RWPE2 (cell line): ENCODE measurements at regions not wholly inside any gene's neighbourhood (a gene's known extent, or its start where the extent isn't known, plus 50 kb on each side); places are given as distances from the start of the nearest gene placed in this dataset.

Source experiments
- ATAC-seq: fragments of 200-7000 bp; cut with Tn5 transposase; 3 replicates; pipeline ENCODE4 v1.9.1; 2021; ENCODE audit warnings: low read depth
- DNase-seq: peaks from one replicate; pipeline ENCODE4 v3.0.0-alpha.2; 2020; ENCODE audit warnings: low spot score
- H3K27ac ChIP-seq: fragments of 450-650 bp; 2 replicates; pipeline ENCODE4 v1.5.1; 2017; ENCODE audit warnings: mild to moderate bottlenecking; ENCODE audit not compliant: poor library complexity, severe bottlenecking
- H3K27me3 ChIP-seq: fragments of 250-450 bp; sonication (Bioruptor Pico); 2 replicates; pipeline ENCODE4 v1.5.1; 2021; ENCODE audit warnings: mild to moderate bottlenecking, moderate library complexity; ENCODE audit not compliant: insufficient read depth, poor library complexity, severe bottlenecking
- H3K36me3 ChIP-seq: fragments of 250-450 bp; sonication (Bioruptor Pico); 2 replicates; pipeline ENCODE4 v1.5.1; 2020; ENCODE audit warnings: low read depth, mild to moderate bottlenecking, moderate library complexity
- H3K4me1 ChIP-seq: fragments of 250-450 bp; sonication (Bioruptor Pico); 2 replicates; pipeline ENCODE4 v1.5.1; 2021; ENCODE audit warnings: mild to moderate bottlenecking, moderate library complexity; ENCODE audit not compliant: insufficient read depth, poor library complexity, severe bottlenecking
- H3K4me3 ChIP-seq: fragments of 250-450 bp; sonication (Bioruptor Pico); 2 replicates; pipeline ENCODE4 v1.5.1; 2021; ENCODE audit warnings: mild to moderate bottlenecking, moderate library complexity; ENCODE audit not compliant: severe bottlenecking
- H3K9me3 ChIP-seq: fragments of 250-450 bp; sonication (Bioruptor Pico); 2 replicates; pipeline ENCODE4 v1.5.1; 2021; ENCODE audit warnings: mild to moderate bottlenecking, moderate library complexity; ENCODE audit not compliant: severe bottlenecking
- TF ChIP-seq, protein P1 (sequence below): fragments of 450-650 bp; IDR thresholded peaks from one replicate; pipeline ENCODE4 v1.5.1; 2017; ENCODE audit warnings: mild to moderate bottlenecking, moderate library complexity; ENCODE audit not compliant: poor library complexity, severe bottlenecking

GRCh38 chr14:101379842-101380241 lies 181.5 kb upstream of the DIO3 start:
- peaks cover 25% of the 10 kb centered on the region for H3K27me3 ChIP-seq
- peaks cover 4% of the 10 kb centered on the region for H3K9me3 ChIP-seq
- no peaks in the 10 kb centered on the region for H3K36me3 ChIP-seq
- no peaks in the 10 kb centered on the region for H3K4me1 ChIP-seq
- no peak overlapping the region for H3K4me3 ChIP-seq
- DNase-seq = no peak
- TF ChIP-seq, protein P1, sequence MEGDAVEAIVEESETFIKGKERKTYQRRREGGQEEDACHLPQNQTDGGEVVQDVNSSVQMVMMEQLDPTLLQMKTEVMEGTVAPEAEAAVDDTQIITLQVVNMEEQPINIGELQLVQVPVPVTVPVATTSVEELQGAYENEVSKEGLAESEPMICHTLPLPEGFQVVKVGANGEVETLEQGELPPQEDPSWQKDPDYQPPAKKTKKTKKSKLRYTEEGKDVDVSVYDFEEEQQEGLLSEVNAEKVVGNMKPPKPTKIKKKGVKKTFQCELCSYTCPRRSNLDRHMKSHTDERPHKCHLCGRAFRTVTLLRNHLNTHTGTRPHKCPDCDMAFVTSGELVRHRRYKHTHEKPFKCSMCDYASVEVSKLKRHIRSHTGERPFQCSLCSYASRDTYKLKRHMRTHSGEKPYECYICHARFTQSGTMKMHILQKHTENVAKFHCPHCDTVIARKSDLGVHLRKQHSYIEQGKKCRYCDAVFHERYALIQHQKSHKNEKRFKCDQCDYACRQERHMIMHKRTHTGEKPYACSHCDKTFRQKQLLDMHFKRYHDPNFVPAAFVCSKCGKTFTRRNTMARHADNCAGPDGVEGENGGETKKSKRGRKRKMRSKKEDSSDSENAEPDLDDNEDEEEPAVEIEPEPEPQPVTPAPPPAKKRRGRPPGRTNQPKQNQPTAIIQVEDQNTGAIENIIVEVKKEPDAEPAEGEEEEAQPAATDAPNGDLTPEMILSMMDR = no peak
- no peak for ATAC-seq
- H3K27ac ChIP-seq = no peak overlapping the region

GRCh38 chr14:101380512-101380911 lies 180.8 kb upstream of the DIO3 start:
- no peak for ATAC-seq
- H3K27me3 ChIP-seq = peaks cover 24% of the 10 kb centered on the region
- H3K4me1 ChIP-seq = no peaks in the 10 kb centered on the region
- no peak overlapping the region for H3K4me3 ChIP-seq
- H3K9me3 ChIP-seq = peaks cover 4% of the 10 kb centered on the region
- H3K36me3 ChIP-seq = no peaks in the 10 kb centered on the region
- DNase-seq = no peak
- TF ChIP-seq, protein P1 = no peak
- no peak overlapping the region for H3K27ac ChIP-seq

DNA sequence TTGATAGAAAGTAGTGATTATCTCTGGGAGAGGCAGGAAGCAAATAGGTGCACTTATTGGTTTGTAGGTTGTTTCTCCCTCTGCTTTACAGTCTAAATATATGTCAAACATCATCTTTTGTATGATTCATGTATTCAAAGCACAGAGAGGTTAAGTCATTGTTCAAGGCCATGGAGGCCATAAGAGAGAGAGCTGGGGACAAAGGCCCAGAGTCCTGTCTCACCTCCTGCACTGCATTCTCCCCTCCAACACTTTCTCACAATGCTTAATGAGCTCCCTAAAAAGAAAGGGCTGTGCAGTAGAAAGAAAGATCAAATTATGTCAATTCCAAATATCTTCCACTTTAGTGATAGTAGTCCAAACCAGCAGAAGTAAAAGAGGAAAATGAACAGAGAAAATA lies 180.4 kb upstream of the DIO3 start:
- Histone ChIP-seq H3K36me3 (no peaks in the 10 kb centered on the region), H3K27me3 (peaks cover 19% of the 10 kb centered on the region), H3K27ac (no peak overlapping the region), H3K4me1 (no peaks in the 10 kb centered on the region), H3K4me3 (no peak overlapping the region), H3K9me3 (peaks cover 4% of the 10 kb centered on the region)
- ATAC-seq (no peak), DNase-seq (no peak)
- TF ChIP-seq, protein P1 = no peak

GRCh38 chr14:101383737-101384338 lies 177.5 kb upstream of the DIO3 start:
- H3K4me3 ChIP-seq = no peak overlapping the region
- TF ChIP-seq, protein P1 = no peak
- H3K27ac ChIP-seq = no peak overlapping the region
- DNase-seq = no peak
- peaks cover 9% of the 10 kb centered on the region for H3K27me3 ChIP-seq
- peaks cover 4% of the 10 kb centered on the region for H3K9me3 ChIP-seq
- no peaks in the 10 kb centered on the region for H3K4me1 ChIP-seq
- ATAC-seq = no peak
- H3K36me3 ChIP-seq = no peaks in the 10 kb centered on the region

DNA sequence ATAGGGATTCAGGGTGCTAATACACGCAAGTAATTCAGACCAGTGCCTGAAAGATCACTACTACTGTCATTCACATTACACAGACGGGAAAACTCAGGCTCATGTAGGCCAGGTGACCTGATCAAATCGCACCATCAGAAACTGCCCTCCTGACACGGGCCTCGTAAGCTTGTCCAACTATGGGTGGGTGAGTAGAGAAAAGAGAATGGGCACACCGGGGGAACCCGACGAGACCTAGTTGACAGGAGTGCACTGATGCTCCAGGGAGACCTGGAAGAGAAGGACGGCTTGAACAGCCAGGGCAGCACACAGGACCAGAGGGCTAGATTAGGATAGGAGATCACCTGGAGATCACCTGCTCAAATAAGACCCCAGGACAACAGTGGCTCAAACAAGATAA lies 166.9 kb upstream of the DIO3 start:
- Histone ChIP-seq H3K36me3 (no peaks in the 10 kb centered on the region), H3K9me3 (no peaks in the 10 kb centered on the region), H3K27ac (no peak overlapping the region), H3K27me3 (peaks cover 6% of the 10 kb centered on the region), H3K4me1 (peaks cover 5% of the 10 kb centered on the region), H3K4me3 (no peak overlapping the region)
- DNase-seq (no peak), ATAC-seq (no peak)
- TF ChIP-seq, protein P1 = no peak
